Osteoblast (primary cell): ENCODE measurements at regions not wholly inside any gene's neighbourhood (a gene's known extent, or its start where the extent isn't known, plus 50 kb on each side); places are given as distances from the start of the nearest gene placed in this dataset.

ENCODE experiments used
- DNase-seq: peaks from one replicate; pipeline ENCODE4 v3.0.0; 2011; ENCODE audit warnings: low spot score, mixed read lengths; ENCODE audit not compliant: insufficient read length; ENCODE audit errors: missing footprints
- H2AFZ ChIP-seq: 2 replicates; pipeline ENCODE4 v1.6.0; 2011; ENCODE audit warnings: mild to moderate bottlenecking, low read length
- H3K27ac ChIP-seq: 2 replicates; pipeline ENCODE4 v1.5.1; 2011; ENCODE audit warnings: mild to moderate bottlenecking, low read depth, low read length, moderate library complexity
- H3K27me3 ChIP-seq: 2 replicates; pipeline ENCODE4 v1.6.0; 2012; ENCODE audit warnings: mild to moderate bottlenecking, control low read depth, inconsistent platforms, low read length, moderate library complexity; ENCODE audit not compliant: insufficient read depth
- H3K36me3 ChIP-seq: 2 replicates; pipeline ENCODE4 v1.5.1; 2011; ENCODE audit warnings: mild to moderate bottlenecking, low read length, control low read depth, moderate library complexity; ENCODE audit not compliant: insufficient read depth
- H3K4me1 ChIP-seq: 2 replicates; pipeline ENCODE4 v1.5.1; 2011; ENCODE audit warnings: mild to moderate bottlenecking, low read length, control low read depth, moderate library complexity; ENCODE audit not compliant: insufficient read depth
- H3K4me2 ChIP-seq: 2 replicates; pipeline ENCODE4 v1.6.0; 2011; ENCODE audit warnings: mild to moderate bottlenecking, low read length; ENCODE audit not compliant: insufficient read depth
- H3K4me3 ChIP-seq: fragments of 200-600 bp; sonication (generic); 3 replicates; pipeline ENCODE4 v1.5.1; 2012; ENCODE audit warnings: mild to moderate bottlenecking, low read length, inconsistent platforms; ENCODE audit not compliant: insufficient read depth
- H3K79me2 ChIP-seq: 2 replicates; pipeline ENCODE4 v1.6.0; 2012; ENCODE audit warnings: mild to moderate bottlenecking, low read length, control low read depth, inconsistent platforms; ENCODE audit not compliant: insufficient read depth
- H3K9me3 ChIP-seq: 2 replicates; pipeline ENCODE4 v1.5.1; 2011; ENCODE audit warnings: low read depth, low read length, control low read depth
- H4K20me1 ChIP-seq: 2 replicates; pipeline ENCODE4 v1.6.0; 2012; ENCODE audit warnings: mild to moderate bottlenecking, low read length, control low read depth; ENCODE audit not compliant: insufficient read depth
- TF ChIP-seq, protein P1 (sequence below): IDR thresholded peaks from 2 replicates; pipeline ENCODE4 v1.5.1; 2011; ENCODE audit warnings: mild to moderate bottlenecking, low read depth, low read length, moderate library complexity; ENCODE audit errors: extremely low read depth

GRCh38 chr6:142545147-142545546 is 243.3 kb downstream of the ADGRG6 start:
- no peaks in the 10 kb centered on the region for H3K36me3 ChIP-seq
- H3K9me3 ChIP-seq = no peaks in the 10 kb centered on the region
- TF ChIP-seq, protein P1, sequence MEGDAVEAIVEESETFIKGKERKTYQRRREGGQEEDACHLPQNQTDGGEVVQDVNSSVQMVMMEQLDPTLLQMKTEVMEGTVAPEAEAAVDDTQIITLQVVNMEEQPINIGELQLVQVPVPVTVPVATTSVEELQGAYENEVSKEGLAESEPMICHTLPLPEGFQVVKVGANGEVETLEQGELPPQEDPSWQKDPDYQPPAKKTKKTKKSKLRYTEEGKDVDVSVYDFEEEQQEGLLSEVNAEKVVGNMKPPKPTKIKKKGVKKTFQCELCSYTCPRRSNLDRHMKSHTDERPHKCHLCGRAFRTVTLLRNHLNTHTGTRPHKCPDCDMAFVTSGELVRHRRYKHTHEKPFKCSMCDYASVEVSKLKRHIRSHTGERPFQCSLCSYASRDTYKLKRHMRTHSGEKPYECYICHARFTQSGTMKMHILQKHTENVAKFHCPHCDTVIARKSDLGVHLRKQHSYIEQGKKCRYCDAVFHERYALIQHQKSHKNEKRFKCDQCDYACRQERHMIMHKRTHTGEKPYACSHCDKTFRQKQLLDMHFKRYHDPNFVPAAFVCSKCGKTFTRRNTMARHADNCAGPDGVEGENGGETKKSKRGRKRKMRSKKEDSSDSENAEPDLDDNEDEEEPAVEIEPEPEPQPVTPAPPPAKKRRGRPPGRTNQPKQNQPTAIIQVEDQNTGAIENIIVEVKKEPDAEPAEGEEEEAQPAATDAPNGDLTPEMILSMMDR = no peak
- H2AFZ ChIP-seq = no peak overlapping the region
- H3K4me3 ChIP-seq = no peak overlapping the region
- H3K27ac ChIP-seq = no peak overlapping the region
- H4K20me1 ChIP-seq = no peaks in the 10 kb centered on the region
- H3K4me2 ChIP-seq = no peak overlapping the region
- peaks cover 4% of the 10 kb centered on the region for H3K4me1 ChIP-seq
- no peak for DNase-seq
- peaks cover 10% of the 10 kb centered on the region for H3K27me3 ChIP-seq
- no peaks in the 10 kb centered on the region for H3K79me2 ChIP-seq

- no peaks in the 10 kb centered on the region for H3K36me3 ChIP-seq
- no peak overlapping the region for H3K4me2 ChIP-seq
- H2AFZ ChIP-seq = no peak overlapping the region
- H3K27ac ChIP-seq = no peak overlapping the region
- H3K79me2 ChIP-seq = no peaks in the 10 kb centered on the region
- no peaks in the 10 kb centered on the region for H4K20me1 ChIP-seq
- no peak overlapping the region for H3K4me3 ChIP-seq
- H3K4me1 ChIP-seq = peaks cover 4% of the 10 kb centered on the region
- peaks cover 35% of the 10 kb centered on the region for H3K27me3 ChIP-seq
- TF ChIP-seq, protein P1 = no peak
- no peaks in the 10 kb centered on the region for H3K9me3 ChIP-seq
- no peak for DNase-seq
Observed at GRCh38 chr6:142548566-142548965, 246.8 kb downstream of the ADGRG6 start.

DNA sequence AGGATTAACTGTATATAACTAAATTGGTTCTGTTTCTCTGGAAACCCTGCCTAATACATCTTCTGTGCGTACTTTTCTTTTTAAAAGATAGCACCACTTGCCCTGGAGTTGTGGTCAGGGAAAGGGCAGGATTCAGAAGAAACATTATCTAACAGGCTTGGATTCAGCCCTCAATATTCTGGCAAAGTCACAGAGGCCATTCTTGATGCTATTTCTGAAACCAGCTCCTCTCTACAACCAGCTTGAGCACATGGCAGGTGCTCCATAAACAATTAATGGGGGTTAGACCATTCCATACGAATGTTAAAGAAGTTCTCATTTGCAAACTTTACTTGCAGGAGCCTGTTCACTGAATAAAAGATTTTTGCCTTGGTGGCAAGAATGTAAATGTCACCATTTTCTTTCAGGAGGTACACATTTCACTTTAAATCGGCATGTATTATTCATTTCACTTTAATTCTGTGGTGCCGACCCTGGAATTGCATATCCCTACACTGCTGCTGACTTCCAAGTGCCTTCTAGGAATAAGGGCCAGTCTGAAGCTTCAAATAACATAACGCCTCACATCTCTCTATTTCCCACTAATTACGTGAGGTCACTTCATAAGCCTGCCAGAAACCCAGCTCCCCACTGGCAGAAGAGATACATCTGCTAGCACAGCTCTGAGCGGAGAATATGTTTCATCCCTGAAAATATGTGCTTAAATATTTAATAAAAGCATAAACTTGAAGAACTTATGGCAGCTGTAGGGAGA is 248.7 kb downstream of the ADGRG6 start:
- Histone ChIP-seq H3K36me3 (no peaks in the 10 kb centered on the region), H2AFZ (no peak overlapping the region), H3K27me3 (peaks cover 35% of the 10 kb centered on the region), H4K20me1 (no peaks in the 10 kb centered on the region), H3K4me2 (no peak overlapping the region), H3K9me3 (no peaks in the 10 kb centered on the region), H3K79me2 (no peaks in the 10 kb centered on the region), H3K27ac (no peak overlapping the region), H3K4me1 (peaks cover 4% of the 10 kb centered on the region), H3K4me3 (no peak overlapping the region)
- TF ChIP-seq, protein P1 = no peak
- no peak for DNase-seq

GRCh38 chr6:142551274-142551811 is 249.5 kb downstream of the ADGRG6 start:
- no peak overlapping the region for H3K4me3 ChIP-seq
- TF ChIP-seq, protein P1 = no peak
- H3K27ac ChIP-seq = no peak overlapping the region
- no peaks in the 10 kb centered on the region for H3K36me3 ChIP-seq
- H4K20me1 ChIP-seq = no peaks in the 10 kb centered on the region
- H3K9me3 ChIP-seq = no peaks in the 10 kb centered on the region
- no peak overlapping the region for H2AFZ ChIP-seq
- H3K79me2 ChIP-seq = no peaks in the 10 kb centered on the region
- peaks cover 34% of the 10 kb centered on the region for H3K27me3 ChIP-seq
- H3K4me2 ChIP-seq = peak overlapping the region; percentile 6
- DNase-seq = no peak
- H3K4me1 ChIP-seq = peaks cover 4% of the 10 kb centered on the region
